Thyroid gland (tissue), 4 donors: ENCODE measurements at regions not wholly inside any gene's neighbourhood (a gene's known extent, or its start where the extent isn't known, plus 50 kb on each side); places are given as distances from the start of the nearest gene placed in this dataset.

ENCODE experiments used
- POLR2A ChIP-seq, 2 donors: fragments of 450-650 bp; IDR thresholded peaks; one replicate each; pipeline ENCODE4 v1.6.1; 2017; ENCODE audit warnings: antibody characterized with exemption in 2 of 2, mild to moderate bottlenecking in 2 of 2, moderate library complexity in 1 of 2
- TF ChIP-seq, protein P1 (sequence below), 6 experiments: fragments of 200-600 bp in 3 of 6; fragments of 450-650 bp in 3 of 6; sonication (generic) in 3 of 6; IDR thresholded peaks; one replicate each; pipeline ENCODE4 v1.5.1; 2016 to 2019; ENCODE audit warnings: antibody characterized with exemption in 6 of 6, mild to moderate bottlenecking in 2 of 6, inconsistent platforms in 1 of 6, moderate library complexity in 1 of 6

DNA sequence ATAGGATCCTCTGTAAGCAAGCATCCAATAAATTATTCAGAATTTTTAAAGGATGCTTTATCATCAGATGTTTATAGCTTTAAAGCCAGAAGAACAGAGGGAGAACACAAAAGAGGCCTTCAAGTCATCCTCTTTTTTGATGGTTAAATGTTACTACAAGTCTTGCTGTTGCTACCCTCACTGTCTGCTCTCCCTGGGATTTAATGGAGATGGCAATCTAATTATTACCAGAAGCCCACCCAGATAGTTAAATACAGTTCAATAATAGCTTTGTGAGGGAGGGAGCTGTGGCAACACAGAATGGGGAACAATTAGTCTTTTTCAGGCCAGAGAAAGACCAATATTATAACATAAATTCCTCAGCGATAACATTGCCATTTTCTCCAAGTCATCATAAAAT lies 87.0 kb upstream of the ACTBL2 start:
- TF ChIP-seq, protein P1, sequence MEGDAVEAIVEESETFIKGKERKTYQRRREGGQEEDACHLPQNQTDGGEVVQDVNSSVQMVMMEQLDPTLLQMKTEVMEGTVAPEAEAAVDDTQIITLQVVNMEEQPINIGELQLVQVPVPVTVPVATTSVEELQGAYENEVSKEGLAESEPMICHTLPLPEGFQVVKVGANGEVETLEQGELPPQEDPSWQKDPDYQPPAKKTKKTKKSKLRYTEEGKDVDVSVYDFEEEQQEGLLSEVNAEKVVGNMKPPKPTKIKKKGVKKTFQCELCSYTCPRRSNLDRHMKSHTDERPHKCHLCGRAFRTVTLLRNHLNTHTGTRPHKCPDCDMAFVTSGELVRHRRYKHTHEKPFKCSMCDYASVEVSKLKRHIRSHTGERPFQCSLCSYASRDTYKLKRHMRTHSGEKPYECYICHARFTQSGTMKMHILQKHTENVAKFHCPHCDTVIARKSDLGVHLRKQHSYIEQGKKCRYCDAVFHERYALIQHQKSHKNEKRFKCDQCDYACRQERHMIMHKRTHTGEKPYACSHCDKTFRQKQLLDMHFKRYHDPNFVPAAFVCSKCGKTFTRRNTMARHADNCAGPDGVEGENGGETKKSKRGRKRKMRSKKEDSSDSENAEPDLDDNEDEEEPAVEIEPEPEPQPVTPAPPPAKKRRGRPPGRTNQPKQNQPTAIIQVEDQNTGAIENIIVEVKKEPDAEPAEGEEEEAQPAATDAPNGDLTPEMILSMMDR (IDR thresholded peaks at IDR 0.05), result no peak
- TF ChIP-seq POLR2A (IDR thresholded peaks at IDR 0.05), result no peak
